ENCODE measurements at regions not wholly inside any gene's neighbourhood (a gene's known extent, or its start where the extent isn't known, plus 50 kb on each side); places are given as distances from the start of the nearest gene placed in this dataset.

- TF ChIP-seq CTCF (IDR thresholded peaks at IDR 0.05) (no peak), TAF1 (IDR thresholded peaks at IDR 0.05; ENCODE audit: borderline replicate concordance, low read depth, low read length) (no peak)
Observed at GRCh38 chr11:45554230-45554967, 111.0 kb downstream of the CHST1 start.
